Calu3 (cell line): ENCODE measurements at regions not wholly inside any gene's neighbourhood (a gene's known extent, or its start where the extent isn't known, plus 50 kb on each side); places are given as distances from the start of the nearest gene placed in this dataset.

Source experiments
- BruUV-seq: library from RNA; stranded (reverse); fragments of 400-500 nt; replicated peaks from 2 replicates; lab custom pipeline; 2021; lab: Mats Ljungman, UMichigan
- CTCF ChIA-PET: fragments of 300-600 bp; sonication (Branson Sonifier 250); formaldehyde crosslinking; loops from one replicate; lab custom pipeline; 2022; ENCODE audit warnings: antibody characterized with exemption; lab: Charles Lee
- DNase-seq: peaks from one replicate; pipeline ENCODE4 v3.0.0; 2022
- H3K27ac Mint-ChIP-seq: one replicate; pipeline ENCODE4 v1.8.0; 2022; ENCODE audit warnings: mixed read lengths; ENCODE audit not compliant: unreplicated experiment
- H3K27me3 Mint-ChIP-seq: one replicate; pipeline ENCODE4 v1.8.0; 2022; ENCODE audit warnings: mixed read lengths; ENCODE audit not compliant: unreplicated experiment
- H3K36me3 Mint-ChIP-seq: one replicate; pipeline ENCODE4 v1.8.0; 2022; ENCODE audit warnings: mild to moderate bottlenecking, moderate library complexity, mixed read lengths; ENCODE audit not compliant: insufficient read depth, unreplicated experiment
- H3K4me1 Mint-ChIP-seq: one replicate; pipeline ENCODE4 v1.8.0; 2022; ENCODE audit warnings: mild to moderate bottlenecking, low read depth, mixed read lengths; ENCODE audit not compliant: unreplicated experiment
- H3K4me3 Mint-ChIP-seq: one replicate; pipeline ENCODE4 v1.8.0; 2022; ENCODE audit warnings: mild to moderate bottlenecking, low read depth, moderate library complexity, mixed read lengths; ENCODE audit not compliant: unreplicated experiment
- H3K9me3 Mint-ChIP-seq: one replicate; pipeline ENCODE4 v1.8.0; 2022; ENCODE audit warnings: low read depth, mixed read lengths; ENCODE audit not compliant: unreplicated experiment
- CTCF ChIP-seq: fragments of 200-600 bp; IDR thresholded peaks from one replicate; pipeline ENCODE4 v1.8.0; 2022; ENCODE audit warnings: antibody characterized with exemption; ENCODE audit not compliant: unreplicated experiment
- intact Hi-C: fragments of 100-400 bp; cut with micrococcal nuclease; formaldehyde crosslinking; loops from one replicate; pipeline ENCODE4 v1.10.0; 2022; ENCODE audit not compliant: unreplicated experiment

GRCh38 chr1:172949096-172949495 lies 101.6 kb downstream of the TNFSF18 start:
- Mint-ChIP-seq H3K36me3 (no peaks in the 10 kb centered on the region), H3K9me3 (no peaks in the 10 kb centered on the region), H3K27me3 (no peaks in the 10 kb centered on the region), H3K4me1 (peaks cover 28% of the 10 kb centered on the region), H3K27ac (no peak overlapping the region), H3K4me3 (no peak overlapping the region)
- DNase-seq = no peak
- CTCF ChIA-PET = interaction anchor here (0.6 to 1.2 kb wide), 2 partner anchors 124 to 195 kb away, joined by 3 read pairs; no protein-coding TSS in a partner anchor
- intact Hi-C loops = no loop called here
- no TSS peak for BruUV-seq
- no peak for TF ChIP-seq CTCF

- H3K36me3 Mint-ChIP-seq = no peaks in the 10 kb centered on the region
- no peaks in the 10 kb centered on the region for H3K9me3 Mint-ChIP-seq
- no peak overlapping the region for H3K4me3 Mint-ChIP-seq
- no peak for DNase-seq
- no peaks in the 10 kb centered on the region for H3K27me3 Mint-ChIP-seq
- TF ChIP-seq CTCF = no peak
- no peak overlapping the region for H3K27ac Mint-ChIP-seq
- CTCF ChIA-PET = no interaction called here
- H3K4me1 Mint-ChIP-seq = peaks cover 28% of the 10 kb centered on the region
- BruUV-seq = no TSS peak
- intact Hi-C loops = no loop called here
These were observed 100.2 kb downstream of the TNFSF18 start for GRCh38 chr1:172950528-172950927.

GRCh38 chr1:172951730-172952365 lies 98.9 kb downstream of the TNFSF18 start:
- TF ChIP-seq CTCF = no peak
- Mint-ChIP-seq H3K4me3 (no peak overlapping the region), H3K36me3 (no peaks in the 10 kb centered on the region), H3K27ac (no peak overlapping the region), H3K27me3 (no peaks in the 10 kb centered on the region), H3K9me3 (no peaks in the 10 kb centered on the region), H3K4me1 (peaks cover 28% of the 10 kb centered on the region)
- DNase-seq = peak; percentile 24
- intact Hi-C loops = no loop called here
- CTCF ChIA-PET = interaction anchor here (0.5 kb wide), 1 partner anchor 40 kb away, joined by 15 read pairs; no protein-coding TSS in a partner anchor
- BruUV-seq = no TSS peak

- Mint-ChIP-seq H3K36me3 (no peaks in the 10 kb centered on the region), H3K9me3 (no peaks in the 10 kb centered on the region), H3K4me1 (peaks cover 23% of the 10 kb centered on the region), H3K27ac (no peak overlapping the region), H3K4me3 (no peak overlapping the region), H3K27me3 (no peaks in the 10 kb centered on the region)
- intact Hi-C loops = no loop called here
- DNase-seq = no peak
- CTCF ChIA-PET = no interaction called here
- BruUV-seq = no TSS peak
- no peak for TF ChIP-seq CTCF
These were observed 98.2 kb downstream of the TNFSF18 start for GRCh38 chr1:172952516-172952915.
